ENCODE measurements at regions not wholly inside any gene's neighbourhood (a gene's known extent, or its start where the extent isn't known, plus 50 kb on each side); places are given as distances from the start of the nearest gene placed in this dataset.

DNA sequence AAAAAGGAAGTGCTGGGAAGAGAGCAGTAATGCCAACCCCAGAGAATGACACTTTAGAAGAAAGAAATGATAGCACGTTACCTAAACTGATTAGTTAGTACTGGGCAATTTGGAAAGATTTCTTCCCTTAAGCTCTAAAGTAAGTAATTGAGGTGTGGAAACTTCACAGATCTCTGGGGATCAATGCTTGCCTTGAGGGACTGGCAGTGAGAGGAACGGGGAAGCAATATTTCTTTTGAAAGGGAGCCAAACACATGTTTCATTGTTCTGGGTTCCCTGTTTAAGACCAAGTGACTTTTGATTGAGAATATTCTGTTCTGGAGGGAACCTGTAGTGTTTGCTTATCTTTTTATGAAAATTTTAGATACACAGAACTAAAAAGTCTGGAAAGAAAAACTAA, 190.5 kb downstream of the NDFIP2 start:
- TF ChIP-seq, protein P1, sequence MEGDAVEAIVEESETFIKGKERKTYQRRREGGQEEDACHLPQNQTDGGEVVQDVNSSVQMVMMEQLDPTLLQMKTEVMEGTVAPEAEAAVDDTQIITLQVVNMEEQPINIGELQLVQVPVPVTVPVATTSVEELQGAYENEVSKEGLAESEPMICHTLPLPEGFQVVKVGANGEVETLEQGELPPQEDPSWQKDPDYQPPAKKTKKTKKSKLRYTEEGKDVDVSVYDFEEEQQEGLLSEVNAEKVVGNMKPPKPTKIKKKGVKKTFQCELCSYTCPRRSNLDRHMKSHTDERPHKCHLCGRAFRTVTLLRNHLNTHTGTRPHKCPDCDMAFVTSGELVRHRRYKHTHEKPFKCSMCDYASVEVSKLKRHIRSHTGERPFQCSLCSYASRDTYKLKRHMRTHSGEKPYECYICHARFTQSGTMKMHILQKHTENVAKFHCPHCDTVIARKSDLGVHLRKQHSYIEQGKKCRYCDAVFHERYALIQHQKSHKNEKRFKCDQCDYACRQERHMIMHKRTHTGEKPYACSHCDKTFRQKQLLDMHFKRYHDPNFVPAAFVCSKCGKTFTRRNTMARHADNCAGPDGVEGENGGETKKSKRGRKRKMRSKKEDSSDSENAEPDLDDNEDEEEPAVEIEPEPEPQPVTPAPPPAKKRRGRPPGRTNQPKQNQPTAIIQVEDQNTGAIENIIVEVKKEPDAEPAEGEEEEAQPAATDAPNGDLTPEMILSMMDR (IDR thresholded peaks at IDR 0.05), result no peak
- no peak for TF ChIP-seq ATF1 (CRISPR knock-in tag; IDR thresholded peaks at IDR 0.05)
